Stimulated activated CD8-positive, alpha-beta memory T cell treated with anti-CD3 and anti-CD28 coated beads, Interleukin-2, amount 100 ng/mL, for 48 hours (primary cell): ENCODE measurements at regions not wholly inside any gene's neighbourhood (a gene's known extent, or its start where the extent isn't known, plus 50 kb on each side); places are given as distances from the start of the nearest gene placed in this dataset.

Source experiments
- DNase-seq, 2 donors: peaks; one replicate each; pipeline ENCODE4 v3.0.0-alpha.2; 2020; ENCODE audit warnings: low read depth in 2 of 2

GRCh38 chr9:106502930-106503329 lies 360.0 kb upstream of the ZNF462 start:
- DNase-seq, result no peak

GRCh38 chr9:106503759-106504158 lies 359.2 kb upstream of the ZNF462 start:
- no peak for DNase-seq

GRCh38 chr9:106526716-106527204 lies 336.2 kb upstream of the ZNF462 start:
- DNase-seq, result no peak

- DNase-seq, result no peak
Observed at GRCh38 chr9:106528158-106528557, 334.8 kb upstream of the ZNF462 start.

GRCh38 chr9:106529616-106530015 lies 333.4 kb upstream of the ZNF462 start:
- no peak for DNase-seq

- DNase-seq, result no peak
Observed at GRCh38 chr9:106531491-106531890, 331.5 kb upstream of the ZNF462 start.

- no peak for DNase-seq
Observed at GRCh38 chr9:106532306-106533015, 330.5 kb upstream of the ZNF462 start.

- no peak for DNase-seq
Observed at GRCh38 chr9:106534800-106535199, 328.2 kb upstream of the ZNF462 start.

- no peak for DNase-seq
Observed at GRCh38 chr9:106535439-106535838, 327.5 kb upstream of the ZNF462 start.

GRCh38 chr9:106557996-106558667 lies 304.8 kb upstream of the ZNF462 start:
- no peak for DNase-seq

GRCh38 chr9:106560540-106560939 lies 302.4 kb upstream of the ZNF462 start:
- DNase-seq, result no peak

GRCh38 chr9:106575823-106576222 lies 287.1 kb upstream of the ZNF462 start:
- DNase-seq, result no peak

- no peak for DNase-seq
Observed at GRCh38 chr9:106576232-106576760, 286.7 kb upstream of the ZNF462 start.

- no peak for DNase-seq
Observed at GRCh38 chr9:106577121-106577520, 285.8 kb upstream of the ZNF462 start.

GRCh38 chr9:106580546-106580945 lies 282.4 kb upstream of the ZNF462 start:
- no peak for DNase-seq

GRCh38 chr9:106581973-106582372 lies 281.0 kb upstream of the ZNF462 start:
- no peak for DNase-seq

GRCh38 chr9:106583751-106584150 lies 279.2 kb upstream of the ZNF462 start:
- DNase-seq, result no peak

GRCh38 chr9:106587042-106587441 lies 275.9 kb upstream of the ZNF462 start:
- DNase-seq, result no peak

- DNase-seq, result no peak
Observed at GRCh38 chr9:106588626-106589025, 274.3 kb upstream of the ZNF462 start.

GRCh38 chr9:106590759-106591505 lies 272.0 kb upstream of the ZNF462 start:
- no peak for DNase-seq

GRCh38 chr9:106593201-106593600 lies 269.8 kb upstream of the ZNF462 start:
- DNase-seq, result no peak

GRCh38 chr9:106596984-106597383 lies 266.0 kb upstream of the ZNF462 start:
- DNase-seq, result no peak
